ENCODE measurements at regions not wholly inside any gene's neighbourhood (a gene's known extent, or its start where the extent isn't known, plus 50 kb on each side); places are given as distances from the start of the nearest gene placed in this dataset.

DNA sequence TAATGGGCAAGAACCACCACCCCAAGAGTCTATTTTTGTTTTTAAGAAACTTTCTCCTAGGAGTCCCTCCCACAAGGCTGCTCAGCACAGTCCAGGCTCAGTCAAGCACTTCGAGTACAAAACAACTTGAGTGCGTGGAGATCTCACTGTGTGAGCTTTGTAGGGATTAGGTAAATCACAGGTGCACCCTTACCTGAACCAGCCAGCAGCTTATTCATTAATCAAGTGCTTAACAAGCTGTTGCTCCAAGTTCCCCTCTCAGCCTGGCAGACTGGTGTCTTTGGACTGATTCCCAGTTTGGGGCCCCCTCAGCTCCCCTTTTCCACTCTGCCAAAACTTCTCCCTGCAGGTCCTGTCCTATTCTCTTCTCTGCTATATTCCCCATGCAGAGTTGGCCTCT lies 133.1 kb downstream of the LY86 start:
- Histone ChIP-seq H3K9ac (ENCODE audit: low read depth in 1 of 2, low read length in 2 of 2) (no peak overlapping the region), H3K27ac (ENCODE audit: low read depth in 1 of 2, low read length in 2 of 2) (no peak overlapping the region), H3K4me1 (ENCODE audit: control insufficient read depth in 4 of 4, insufficient read depth in 4 of 4, low read length in 3 of 4) (peaks cover 10 to 36% (median 20%) of the 10 kb centered on the region in 4 donors), H3K36me3 (ENCODE audit: control insufficient read depth in 4 of 4, insufficient read depth in 3 of 4, low read depth in 1 of 4, low read length in 3 of 4) (no peaks in the 10 kb centered on the region), H3K9me3 (ENCODE audit: control insufficient read depth in 4 of 4, low read length in 3 of 4) (no peaks in the 10 kb centered on the region), H3K27me3 (ENCODE audit: control insufficient read depth in 4 of 4, insufficient read depth in 4 of 4, low read length in 3 of 4) (no peaks in the 10 kb centered on the region), H3K4me3 (ENCODE audit: low read depth in 1 of 3, low read length in 3 of 3) (no peak overlapping the region)
- TF ChIP-seq, protein P1, sequence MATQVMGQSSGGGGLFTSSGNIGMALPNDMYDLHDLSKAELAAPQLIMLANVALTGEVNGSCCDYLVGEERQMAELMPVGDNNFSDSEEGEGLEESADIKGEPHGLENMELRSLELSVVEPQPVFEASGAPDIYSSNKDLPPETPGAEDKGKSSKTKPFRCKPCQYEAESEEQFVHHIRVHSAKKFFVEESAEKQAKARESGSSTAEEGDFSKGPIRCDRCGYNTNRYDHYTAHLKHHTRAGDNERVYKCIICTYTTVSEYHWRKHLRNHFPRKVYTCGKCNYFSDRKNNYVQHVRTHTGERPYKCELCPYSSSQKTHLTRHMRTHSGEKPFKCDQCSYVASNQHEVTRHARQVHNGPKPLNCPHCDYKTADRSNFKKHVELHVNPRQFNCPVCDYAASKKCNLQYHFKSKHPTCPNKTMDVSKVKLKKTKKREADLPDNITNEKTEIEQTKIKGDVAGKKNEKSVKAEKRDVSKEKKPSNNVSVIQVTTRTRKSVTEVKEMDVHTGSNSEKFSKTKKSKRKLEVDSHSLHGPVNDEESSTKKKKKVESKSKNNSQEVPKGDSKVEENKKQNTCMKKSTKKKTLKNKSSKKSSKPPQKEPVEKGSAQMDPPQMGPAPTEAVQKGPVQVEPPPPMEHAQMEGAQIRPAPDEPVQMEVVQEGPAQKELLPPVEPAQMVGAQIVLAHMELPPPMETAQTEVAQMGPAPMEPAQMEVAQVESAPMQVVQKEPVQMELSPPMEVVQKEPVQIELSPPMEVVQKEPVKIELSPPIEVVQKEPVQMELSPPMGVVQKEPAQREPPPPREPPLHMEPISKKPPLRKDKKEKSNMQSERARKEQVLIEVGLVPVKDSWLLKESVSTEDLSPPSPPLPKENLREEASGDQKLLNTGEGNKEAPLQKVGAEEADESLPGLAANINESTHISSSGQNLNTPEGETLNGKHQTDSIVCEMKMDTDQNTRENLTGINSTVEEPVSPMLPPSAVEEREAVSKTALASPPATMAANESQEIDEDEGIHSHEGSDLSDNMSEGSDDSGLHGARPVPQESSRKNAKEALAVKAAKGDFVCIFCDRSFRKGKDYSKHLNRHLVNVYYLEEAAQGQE (IDR thresholded peaks at IDR 0.05) = no peak
- no peak for TF ChIP-seq JUND (IDR thresholded peaks at IDR 0.05)
- TF ChIP-seq, protein P2, sequence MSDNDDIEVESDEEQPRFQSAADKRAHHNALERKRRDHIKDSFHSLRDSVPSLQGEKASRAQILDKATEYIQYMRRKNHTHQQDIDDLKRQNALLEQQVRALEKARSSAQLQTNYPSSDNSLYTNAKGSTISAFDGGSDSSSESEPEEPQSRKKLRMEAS (IDR thresholded peaks at IDR 0.05) = no peak
- no peak for DNase-seq (ENCODE audit: low spot score)
- WGBS = 29% methylated on average over 2 of the region's 2 CpGs

DNA sequence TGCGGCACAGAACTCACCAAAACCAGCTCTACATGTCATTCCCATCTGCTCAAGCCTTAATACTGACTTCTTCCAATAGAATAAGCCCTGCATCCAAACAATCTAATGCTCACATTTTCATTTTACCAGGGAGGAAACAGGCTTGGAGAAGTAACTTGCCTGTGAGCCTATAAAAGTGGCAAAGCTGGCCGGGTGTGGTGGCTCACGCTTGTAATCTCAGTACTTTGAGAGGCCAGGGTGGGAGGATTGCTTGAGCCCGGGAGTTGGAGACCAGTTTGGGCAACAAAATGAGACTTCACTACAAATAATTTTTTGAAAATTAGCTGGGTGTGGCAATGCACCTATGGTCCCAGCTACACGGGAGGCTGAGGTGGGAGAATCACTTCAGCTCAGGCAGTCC lies 133.7 kb downstream of the LY86 start:
- H3K9me3 ChIP-seq (ENCODE audit: control insufficient read depth in 4 of 4, low read length in 3 of 4) = no peaks in the 10 kb centered on the region
- no peaks in the 10 kb centered on the region for H3K36me3 ChIP-seq (ENCODE audit: control insufficient read depth in 4 of 4, insufficient read depth in 3 of 4, low read depth in 1 of 4, low read length in 3 of 4)
- no peak for DNase-seq (ENCODE audit: low spot score)
- H3K27me3 ChIP-seq (ENCODE audit: control insufficient read depth in 4 of 4, insufficient read depth in 4 of 4, low read length in 3 of 4) = no peaks in the 10 kb centered on the region
- H3K9ac ChIP-seq (ENCODE audit: low read depth in 1 of 2, low read length in 2 of 2) = no peak overlapping the region
- H3K27ac ChIP-seq (ENCODE audit: low read depth in 1 of 2, low read length in 2 of 2) = no peak overlapping the region
- H3K4me1 ChIP-seq (ENCODE audit: control insufficient read depth in 4 of 4, insufficient read depth in 4 of 4, low read length in 3 of 4) = peaks cover 10 to 36% (median 20%) of the 10 kb centered on the region in 4 donors
- no peak for TF ChIP-seq HNF4G (IDR thresholded peaks at IDR 0.05)
- no peak overlapping the region for H3K4me3 ChIP-seq (ENCODE audit: low read depth in 1 of 3, low read length in 3 of 3)
- WGBS = 89% methylated on average over 5 of the region's 5 CpGs

DNA sequence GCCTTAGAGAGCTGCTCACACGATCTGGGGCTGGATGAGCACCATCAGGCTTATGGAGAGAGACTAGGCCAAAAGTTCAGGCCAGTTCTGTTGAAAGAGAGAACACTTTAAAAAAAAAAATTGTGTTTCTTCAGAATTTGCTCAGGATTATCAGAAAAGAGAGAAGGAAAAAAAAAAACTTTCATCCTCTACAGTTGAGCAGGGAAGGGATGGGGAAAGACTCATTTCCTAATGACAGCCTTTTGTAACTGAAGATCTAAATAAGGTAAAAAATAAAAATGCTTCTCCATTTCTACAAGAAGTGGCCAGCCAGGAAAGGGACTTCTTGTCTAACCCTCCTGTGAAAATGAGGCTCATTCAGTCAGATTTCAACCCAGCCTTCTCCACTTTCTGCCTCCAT lies 134.8 kb downstream of the LY86 start:
- Histone ChIP-seq H3K27me3 (ENCODE audit: control insufficient read depth in 4 of 4, insufficient read depth in 4 of 4, low read length in 3 of 4) (no peaks in the 10 kb centered on the region), H3K4me1 (ENCODE audit: control insufficient read depth in 4 of 4, insufficient read depth in 4 of 4, low read length in 3 of 4) (peaks cover 10 to 36% (median 20%) of the 10 kb centered on the region in 4 donors), H3K9me3 (ENCODE audit: control insufficient read depth in 4 of 4, low read length in 3 of 4) (no peaks in the 10 kb centered on the region), H3K4me3 (ENCODE audit: low read depth in 1 of 3, low read length in 3 of 3) (no peak overlapping the region), H3K9ac (ENCODE audit: low read depth in 1 of 2, low read length in 2 of 2) (peak overlapping the region; percentile 44 to 76), H3K27ac (ENCODE audit: low read depth in 1 of 2, low read length in 2 of 2) (peak overlapping the region; percentile 94 to 96), H3K36me3 (ENCODE audit: control insufficient read depth in 4 of 4, insufficient read depth in 3 of 4, low read depth in 1 of 4, low read length in 3 of 4) (no peaks in the 10 kb centered on the region)
- no peak for DNase-seq (ENCODE audit: low spot score)
- 56% methylated on average over 1 of the region's 1 CpG for WGBS
- TF ChIP-seq HNF4A (conservative IDR thresholded peaks at IDR 0.05) (no peak), SP1 (IDR thresholded peaks at IDR 0.05) (no peak), HNF4G (IDR thresholded peaks at IDR 0.05) (no peak), NR2F2 (IDR thresholded peaks at IDR 0.05) (no peak), JUND (IDR thresholded peaks at IDR 0.05) (no peak), GABPA (IDR thresholded peaks at IDR 0.05 in 1 of 2, conservative IDR thresholded peaks at IDR 0.05 in 1 of 2) (no peak), FOXA1 (IDR thresholded peaks at IDR 0.05) (no peak), YY1 (IDR thresholded peaks at IDR 0.05) (no peak), RAD21 (IDR thresholded peaks at IDR 0.05) (no peak), RXRA (IDR thresholded peaks at IDR 0.05) (no peak), EGR1 (IDR thresholded peaks at IDR 0.05; ENCODE audit: low read depth in 2 of 2) (no peak), TAF1 (conservative IDR thresholded peaks at IDR 0.05) (no peak), FOXA2 (IDR thresholded peaks at IDR 0.05) (no peak)
- TF ChIP-seq, protein P1 (IDR thresholded peaks at IDR 0.05) = no peak
- TF ChIP-seq, protein P2 (IDR thresholded peaks at IDR 0.05) = no peak
- TF ChIP-seq, protein P3, sequence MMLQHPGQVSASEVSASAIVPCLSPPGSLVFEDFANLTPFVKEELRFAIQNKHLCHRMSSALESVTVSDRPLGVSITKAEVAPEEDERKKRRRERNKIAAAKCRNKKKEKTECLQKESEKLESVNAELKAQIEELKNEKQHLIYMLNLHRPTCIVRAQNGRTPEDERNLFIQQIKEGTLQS (IDR thresholded peaks at IDR 0.05) = no peak
- TF ChIP-seq, protein P4, sequence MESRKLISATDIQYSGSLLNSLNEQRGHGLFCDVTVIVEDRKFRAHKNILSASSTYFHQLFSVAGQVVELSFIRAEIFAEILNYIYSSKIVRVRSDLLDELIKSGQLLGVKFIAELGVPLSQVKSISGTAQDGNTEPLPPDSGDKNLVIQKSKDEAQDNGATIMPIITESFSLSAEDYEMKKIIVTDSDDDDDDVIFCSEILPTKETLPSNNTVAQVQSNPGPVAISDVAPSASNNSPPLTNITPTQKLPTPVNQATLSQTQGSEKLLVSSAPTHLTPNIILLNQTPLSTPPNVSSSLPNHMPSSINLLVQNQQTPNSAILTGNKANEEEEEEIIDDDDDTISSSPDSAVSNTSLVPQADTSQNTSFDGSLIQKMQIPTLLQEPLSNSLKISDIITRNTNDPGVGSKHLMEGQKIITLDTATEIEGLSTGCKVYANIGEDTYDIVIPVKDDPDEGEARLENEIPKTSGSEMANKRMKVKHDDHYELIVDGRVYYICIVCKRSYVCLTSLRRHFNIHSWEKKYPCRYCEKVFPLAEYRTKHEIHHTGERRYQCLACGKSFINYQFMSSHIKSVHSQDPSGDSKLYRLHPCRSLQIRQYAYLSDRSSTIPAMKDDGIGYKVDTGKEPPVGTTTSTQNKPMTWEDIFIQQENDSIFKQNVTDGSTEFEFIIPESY (IDR thresholded peaks at IDR 0.05) = no peak

Measured in liver (tissue), 7 donors.